SU-DHL-6 (cell line): ENCODE measurements at regions not wholly inside any gene's neighbourhood (a gene's known extent, or its start where the extent isn't known, plus 50 kb on each side); places are given as distances from the start of the nearest gene placed in this dataset.

Experiments
- EZH2phosphoT487 ChIP-seq: fragments of 200-600 bp; sonication (generic), shearing (Covaris generic); conservative IDR thresholded peaks from 2 replicates; pipeline ENCODE4 v1.6.1; 2018; ENCODE audit warnings: mild to moderate bottlenecking, antibody characterized with exemption, low read length, moderate library complexity, mixed read lengths
- TF ChIP-seq, protein P1 (sequence below): fragments of 200-600 bp; sonication (generic); IDR thresholded peaks from one replicate; pipeline ENCODE4 v1.5.1; 2017; ENCODE audit warnings: antibody characterized with exemption, mild to moderate bottlenecking, low read length, moderate library complexity; ENCODE audit not compliant: insufficient read depth, poor library complexity, severe bottlenecking

DNA sequence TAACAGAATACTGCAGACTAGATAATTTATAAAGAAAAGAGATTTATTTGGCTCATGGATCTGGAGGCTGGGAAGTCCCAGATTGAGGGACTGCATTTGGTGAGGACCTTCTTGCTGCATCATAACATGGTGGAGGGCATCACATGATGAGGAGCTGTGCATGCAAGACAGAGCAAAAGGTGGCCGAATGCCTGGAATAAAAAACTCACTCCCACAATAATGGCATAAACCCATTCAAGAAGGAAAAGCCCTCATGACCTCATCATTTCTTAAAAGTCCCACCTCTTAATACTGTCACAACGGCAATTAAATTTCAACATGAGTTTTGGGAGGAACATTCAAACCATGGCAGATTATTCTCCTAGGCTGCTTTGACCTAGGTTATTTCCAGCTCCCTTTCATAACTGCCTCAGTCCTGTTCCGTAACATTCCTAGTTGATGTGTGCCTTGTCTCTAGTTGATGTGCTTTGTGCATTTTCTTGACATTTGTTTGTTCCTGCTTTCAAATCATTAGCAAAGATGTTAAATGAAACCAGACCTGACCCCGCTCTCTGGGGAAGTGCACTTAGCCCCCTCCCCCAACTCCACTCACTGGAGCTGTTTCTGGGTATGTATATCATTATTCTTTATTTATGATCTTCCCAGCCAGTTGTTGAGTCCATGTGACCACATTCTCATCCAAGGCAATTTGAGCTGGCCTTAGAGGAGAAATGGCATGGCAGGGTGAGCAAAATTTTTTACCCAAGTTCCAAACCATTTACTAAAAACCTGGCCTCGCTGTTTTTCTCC is 148.5 kb downstream of the GDAP2 start:
- TF ChIP-seq, protein P1, sequence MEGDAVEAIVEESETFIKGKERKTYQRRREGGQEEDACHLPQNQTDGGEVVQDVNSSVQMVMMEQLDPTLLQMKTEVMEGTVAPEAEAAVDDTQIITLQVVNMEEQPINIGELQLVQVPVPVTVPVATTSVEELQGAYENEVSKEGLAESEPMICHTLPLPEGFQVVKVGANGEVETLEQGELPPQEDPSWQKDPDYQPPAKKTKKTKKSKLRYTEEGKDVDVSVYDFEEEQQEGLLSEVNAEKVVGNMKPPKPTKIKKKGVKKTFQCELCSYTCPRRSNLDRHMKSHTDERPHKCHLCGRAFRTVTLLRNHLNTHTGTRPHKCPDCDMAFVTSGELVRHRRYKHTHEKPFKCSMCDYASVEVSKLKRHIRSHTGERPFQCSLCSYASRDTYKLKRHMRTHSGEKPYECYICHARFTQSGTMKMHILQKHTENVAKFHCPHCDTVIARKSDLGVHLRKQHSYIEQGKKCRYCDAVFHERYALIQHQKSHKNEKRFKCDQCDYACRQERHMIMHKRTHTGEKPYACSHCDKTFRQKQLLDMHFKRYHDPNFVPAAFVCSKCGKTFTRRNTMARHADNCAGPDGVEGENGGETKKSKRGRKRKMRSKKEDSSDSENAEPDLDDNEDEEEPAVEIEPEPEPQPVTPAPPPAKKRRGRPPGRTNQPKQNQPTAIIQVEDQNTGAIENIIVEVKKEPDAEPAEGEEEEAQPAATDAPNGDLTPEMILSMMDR, result no peak
- TF ChIP-seq EZH2phosphoT487, result no peak
